ENCODE measurements at regions not wholly inside any gene's neighbourhood (a gene's known extent, or its start where the extent isn't known, plus 50 kb on each side); places are given as distances from the start of the nearest gene placed in this dataset.
"Not testable (repeated sequence)": the region's sequence is repeated elsewhere in the genome, so short reads cannot be mapped to it uniquely, and the experiment has no call there.

GRCh38 chr17:54172096-54172984, 349.6 kb downstream of the KIF2B start:
- POLR2A ChIA-PET = no interaction called here
- Mint-ChIP-seq H3K4me3 (no peak overlapping the region), H3K4me1 (no peaks in the 10 kb centered on the region), H3K36me3 (no peaks in the 10 kb centered on the region), H3K27ac (no peak overlapping the region), H3K27me3 (no peaks in the 10 kb centered on the region), H3K9me3 (peaks cover 1% of the 10 kb centered on the region)
- DNase-seq (no peak), ATAC-seq (ENCODE audit: low read depth) (no peak)

DNA sequence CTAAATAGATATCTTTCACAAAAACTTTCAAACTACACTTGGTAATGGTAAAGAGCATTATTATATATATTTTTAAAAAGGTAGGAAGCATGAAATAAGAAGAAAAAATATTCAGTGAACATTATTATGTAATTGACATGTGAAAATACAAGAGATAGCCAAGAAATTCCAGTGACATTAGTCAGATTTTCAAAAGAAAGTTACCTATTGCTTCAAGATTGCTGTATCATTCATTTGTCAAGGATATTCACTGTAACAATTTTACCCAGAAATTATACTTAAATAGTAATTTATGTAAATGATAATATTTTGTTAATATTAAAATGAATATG, 350.2 kb downstream of the KIF2B start:
- Mint-ChIP-seq H3K9me3 (peaks cover 1% of the 10 kb centered on the region), H3K4me3 (no peak overlapping the region), H3K36me3 (no peaks in the 10 kb centered on the region), H3K27me3 (no peaks in the 10 kb centered on the region), H3K4me1 (no peaks in the 10 kb centered on the region), H3K27ac (no peak overlapping the region)
- POLR2A ChIA-PET = no interaction called here
- no peak for DNase-seq
- ATAC-seq (ENCODE audit: low read depth) = no peak

GRCh38 chr17:54177606-54178308, 355.0 kb downstream of the KIF2B start:
- no peaks in the 10 kb centered on the region for H3K36me3 Mint-ChIP-seq
- POLR2A ChIA-PET = no interaction called here
- H3K4me1 Mint-ChIP-seq = no peaks in the 10 kb centered on the region
- H3K9me3 Mint-ChIP-seq = peaks cover 3% of the 10 kb centered on the region
- H3K27ac Mint-ChIP-seq = no peak overlapping the region
- H3K27me3 Mint-ChIP-seq = no peaks in the 10 kb centered on the region
- no peak for ATAC-seq (ENCODE audit: low read depth)
- DNase-seq = no peak
- H3K4me3 Mint-ChIP-seq = no peak overlapping the region

GRCh38 chr17:54180950-54181349, 358.2 kb downstream of the KIF2B start:
- POLR2A ChIA-PET = no interaction called here
- ATAC-seq (ENCODE audit: low read depth) = no peak
- no peaks in the 10 kb centered on the region for H3K27me3 Mint-ChIP-seq
- no peaks in the 10 kb centered on the region for H3K36me3 Mint-ChIP-seq
- no peaks in the 10 kb centered on the region for H3K4me1 Mint-ChIP-seq
- H3K4me3 Mint-ChIP-seq = no peak overlapping the region
- no peak for DNase-seq
- no peak overlapping the region for H3K27ac Mint-ChIP-seq
- peaks cover 4% of the 10 kb centered on the region for H3K9me3 Mint-ChIP-seq

DNA sequence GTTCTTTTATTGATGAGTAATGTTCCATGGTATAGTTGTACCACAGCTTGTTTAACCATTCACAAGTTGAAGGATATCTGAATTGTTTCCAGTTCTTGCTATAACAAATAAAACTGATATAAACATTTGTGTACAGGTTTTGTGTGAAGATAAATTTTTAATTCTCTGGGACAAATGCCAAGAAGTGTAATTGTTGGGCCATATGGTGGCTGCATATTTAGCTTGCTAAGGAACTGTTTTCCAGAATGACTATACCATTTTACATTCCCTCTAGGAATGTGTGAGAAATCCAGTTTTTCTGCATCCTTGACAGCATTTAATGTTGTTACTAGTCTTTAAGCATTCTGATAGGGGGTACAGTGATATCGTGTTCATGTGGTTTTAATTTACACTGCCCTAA, 368.5 kb downstream of the KIF2B start:
- Mint-ChIP-seq H3K36me3 (no peaks in the 10 kb centered on the region), H3K4me1 (no peaks in the 10 kb centered on the region), H3K27me3 (no peaks in the 10 kb centered on the region), H3K27ac (no peak overlapping the region), H3K4me3 (no peak overlapping the region), H3K9me3 (peaks cover 4% of the 10 kb centered on the region)
- POLR2A ChIA-PET = no interaction called here
- ATAC-seq (ENCODE audit: low read depth) = no peak
- DNase-seq = no peak

DNA sequence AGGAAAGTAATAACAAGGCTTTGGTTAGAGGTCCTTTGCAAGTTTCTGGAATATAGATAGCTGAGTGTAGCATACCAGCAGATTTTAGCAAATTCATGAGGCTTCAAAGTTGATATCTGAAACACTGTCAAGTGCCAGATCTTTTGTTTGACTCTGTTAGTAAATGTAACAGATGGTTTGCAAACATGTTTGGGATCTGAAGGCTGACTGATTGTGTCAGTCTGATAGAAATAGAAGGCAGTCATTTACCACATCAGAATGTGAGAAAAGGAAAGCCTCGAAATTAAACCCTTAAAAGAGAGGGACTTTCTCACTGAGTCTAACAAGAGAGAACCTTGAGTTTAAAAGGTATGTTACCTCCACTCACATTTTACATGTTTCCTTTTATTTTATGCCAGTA, 371.5 kb downstream of the KIF2B start:
- ATAC-seq (ENCODE audit: low read depth) (no peak), DNase-seq (no peak)
- Mint-ChIP-seq H3K9me3 (peaks cover 6% of the 10 kb centered on the region), H3K4me1 (no peaks in the 10 kb centered on the region), H3K36me3 (no peaks in the 10 kb centered on the region), H3K27ac (no peak overlapping the region), H3K27me3 (no peaks in the 10 kb centered on the region), H3K4me3 (no peak overlapping the region)
- POLR2A ChIA-PET = no interaction called here

GRCh38 chr17:54196751-54197150, 374.0 kb downstream of the KIF2B start:
- Mint-ChIP-seq H3K27me3 (no peaks in the 10 kb centered on the region), H3K4me3 (no peak overlapping the region), H3K9me3 (peaks cover 6% of the 10 kb centered on the region), H3K36me3 (no peaks in the 10 kb centered on the region), H3K27ac (no peak overlapping the region), H3K4me1 (no peaks in the 10 kb centered on the region)
- POLR2A ChIA-PET = no interaction called here
- DNase-seq = no peak
- no peak for ATAC-seq (ENCODE audit: low read depth)

DNA sequence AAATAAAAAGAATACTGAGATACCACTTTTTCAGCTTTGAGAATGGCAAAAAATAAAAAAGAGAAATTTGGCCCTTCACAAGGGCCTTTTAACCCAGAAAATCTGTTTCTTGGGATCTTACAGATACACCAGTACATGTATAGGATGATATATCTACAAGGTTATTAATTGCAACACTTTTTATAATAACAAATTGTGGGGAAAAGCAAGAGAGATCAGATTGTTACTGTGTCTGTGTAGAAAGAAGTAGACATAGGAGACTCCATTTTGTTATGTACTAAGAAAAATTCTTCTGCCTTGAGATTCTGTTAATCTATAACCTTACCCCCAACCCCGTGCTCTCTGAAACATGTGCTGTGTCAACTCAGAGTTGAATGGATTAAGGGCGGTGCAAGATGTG, 378.7 kb downstream of the KIF2B start:
- H3K36me3 Mint-ChIP-seq; H3K27me3 Mint-ChIP-seq; DNase-seq; ATAC-seq (ENCODE audit: low read depth); H3K4me1 Mint-ChIP-seq; H3K27ac Mint-ChIP-seq; H3K4me3 Mint-ChIP-seq; POLR2A ChIA-PET; H3K9me3 Mint-ChIP-seq: not testable (repeated sequence)

- POLR2A ChIA-PET = no interaction called here
- H3K9me3 Mint-ChIP-seq = no peaks in the 10 kb centered on the region
- H3K4me1 Mint-ChIP-seq = no peaks in the 10 kb centered on the region
- H3K27ac Mint-ChIP-seq = no peak overlapping the region
- ATAC-seq (ENCODE audit: low read depth) (no peak), DNase-seq (no peak)
- no peak overlapping the region for H3K4me3 Mint-ChIP-seq
- no peaks in the 10 kb centered on the region for H3K27me3 Mint-ChIP-seq
- no peaks in the 10 kb centered on the region for H3K36me3 Mint-ChIP-seq
Observed at GRCh38 chr17:54220829-54221228, 398.1 kb downstream of the KIF2B start.

DNA sequence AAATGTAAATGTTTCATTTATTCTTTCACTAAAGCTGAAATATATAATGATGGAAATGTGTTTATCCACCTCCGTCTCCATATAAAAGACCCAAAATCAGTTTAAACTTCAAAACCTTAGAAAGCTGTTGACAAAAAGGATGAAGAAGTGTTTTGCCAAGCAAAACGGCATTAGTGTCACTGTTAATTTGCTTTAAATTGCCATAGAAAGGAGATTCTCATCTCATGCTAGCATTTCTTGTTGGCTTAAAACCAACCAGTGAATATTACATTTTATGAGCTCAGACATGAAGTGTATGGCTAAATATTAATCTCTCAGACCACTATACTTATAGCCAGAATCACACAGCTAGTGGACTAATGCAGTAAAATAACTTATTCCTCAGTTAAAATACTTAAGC, 398.8 kb downstream of the KIF2B start:
- POLR2A ChIA-PET = no interaction called here
- H3K4me3 Mint-ChIP-seq = no peak overlapping the region
- no peaks in the 10 kb centered on the region for H3K36me3 Mint-ChIP-seq
- ATAC-seq (ENCODE audit: low read depth) = no peak
- no peak for DNase-seq
- H3K27me3 Mint-ChIP-seq = no peaks in the 10 kb centered on the region
- no peak overlapping the region for H3K27ac Mint-ChIP-seq
- H3K4me1 Mint-ChIP-seq = no peaks in the 10 kb centered on the region
- H3K9me3 Mint-ChIP-seq = no peaks in the 10 kb centered on the region

- H3K4me1 Mint-ChIP-seq = no peaks in the 10 kb centered on the region
- H3K4me3 Mint-ChIP-seq = no peak overlapping the region
- H3K9me3 Mint-ChIP-seq = no peaks in the 10 kb centered on the region
- no peaks in the 10 kb centered on the region for H3K36me3 Mint-ChIP-seq
- no peaks in the 10 kb centered on the region for H3K27me3 Mint-ChIP-seq
- no peak overlapping the region for H3K27ac Mint-ChIP-seq
- POLR2A ChIA-PET = no interaction called here
- ATAC-seq (ENCODE audit: low read depth) = no peak
- DNase-seq = no peak
Observed at GRCh38 chr17:54235571-54235970, 412.8 kb downstream of the KIF2B start.

GRCh38 chr17:54237911-54238515, 415.3 kb downstream of the KIF2B start:
- H3K27me3 Mint-ChIP-seq = no peaks in the 10 kb centered on the region
- ATAC-seq (ENCODE audit: low read depth) = no peak
- no peak overlapping the region for H3K27ac Mint-ChIP-seq
- H3K36me3 Mint-ChIP-seq = no peaks in the 10 kb centered on the region
- H3K4me1 Mint-ChIP-seq = no peaks in the 10 kb centered on the region
- H3K4me3 Mint-ChIP-seq = no peak overlapping the region
- POLR2A ChIA-PET = no interaction called here
- no peaks in the 10 kb centered on the region for H3K9me3 Mint-ChIP-seq
- no peak for DNase-seq

DNA sequence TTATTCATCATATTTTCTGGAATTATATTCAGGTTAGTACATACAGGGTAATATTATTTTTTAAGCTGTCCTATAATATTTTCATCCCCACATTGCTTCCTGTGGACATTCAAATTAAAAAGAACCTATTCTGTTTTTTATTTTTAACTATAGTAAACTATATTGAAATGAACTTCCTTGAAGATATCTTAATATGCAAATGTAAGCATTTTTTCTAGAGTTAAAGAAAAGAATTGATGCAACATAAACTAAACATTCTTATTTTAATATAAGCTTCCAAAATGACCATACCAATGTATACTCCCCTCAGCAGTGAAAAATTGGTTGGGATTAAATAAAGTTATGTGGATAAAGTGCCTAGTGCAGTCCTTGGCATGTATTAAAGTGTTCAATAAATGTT, 416.6 kb downstream of the KIF2B start:
- ATAC-seq (ENCODE audit: low read depth) (no peak), DNase-seq (no peak)
- Mint-ChIP-seq H3K27me3 (no peaks in the 10 kb centered on the region), H3K4me1 (no peaks in the 10 kb centered on the region), H3K4me3 (no peak overlapping the region), H3K36me3 (no peaks in the 10 kb centered on the region), H3K9me3 (no peaks in the 10 kb centered on the region), H3K27ac (no peak overlapping the region)
- POLR2A ChIA-PET = no interaction called here

DNA sequence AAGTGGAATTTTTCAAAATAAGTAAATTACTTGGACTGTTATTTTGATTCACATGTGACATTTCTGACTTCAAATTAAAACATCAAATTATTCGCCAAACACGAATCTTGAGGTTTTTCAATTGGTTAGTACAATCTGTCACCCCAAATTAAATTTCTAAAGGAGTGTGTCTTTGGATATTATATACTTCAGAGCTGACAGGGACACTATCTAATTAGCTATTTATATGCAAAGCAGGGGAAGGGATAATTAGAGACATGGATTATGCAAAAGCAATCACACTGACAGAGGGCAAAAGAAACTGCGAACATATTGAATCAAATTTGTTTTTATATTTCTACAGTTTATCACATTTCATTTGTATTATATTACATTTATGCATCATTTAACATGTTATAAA, 433.0 kb downstream of the KIF2B start:
- ATAC-seq (ENCODE audit: low read depth) (no peak), DNase-seq (no peak)
- POLR2A ChIA-PET = no interaction called here
- H3K27ac Mint-ChIP-seq = no peak overlapping the region
- H3K4me3 Mint-ChIP-seq = no peak overlapping the region
- H3K27me3 Mint-ChIP-seq = no peaks in the 10 kb centered on the region
- H3K9me3 Mint-ChIP-seq = peaks cover 2% of the 10 kb centered on the region
- no peaks in the 10 kb centered on the region for H3K4me1 Mint-ChIP-seq
- H3K36me3 Mint-ChIP-seq = no peaks in the 10 kb centered on the region

Measured in activated naive CD8-positive, alpha-beta T cell treated with anti-CD3 and anti-CD28 coated beads, Interleukin-2, amount 10 ng/mL, durations not matched to agents 7 days and 5 days (primary cell).